PC-9 (cell line): ENCODE measurements at regions not wholly inside any gene's neighbourhood (a gene's known extent, or its start where the extent isn't known, plus 50 kb on each side); places are given as distances from the start of the nearest gene placed in this dataset.

Experiments used
- BruUV-seq: library from RNA; stranded (reverse); fragments of 400-500 nt; replicated peaks from 2 replicates; lab custom pipeline; 2021; lab: Mats Ljungman, UMichigan
- CTCF ChIA-PET: fragments of 300-600 bp; sonication (Branson Sonifier 250); formaldehyde crosslinking; loops from one replicate; lab custom pipeline; 2022; ENCODE audit warnings: antibody characterized with exemption; lab: Charles Lee
- POLR2A ChIA-PET: fragments of 300-600 bp; sonication (Branson Sonifier 250); formaldehyde crosslinking; loops from one replicate; lab custom pipeline; 2022; ENCODE audit warnings: antibody characterized with exemption; ENCODE audit not compliant: unreplicated experiment; lab: Charles Lee
- DNase-seq, 2 experiments: peaks; one replicate each; pipeline versions ENCODE4 v3.0.0 to v3.0.0-alpha.2; 2015 to 2022; ENCODE audit warnings: mixed read lengths in 1 of 2
- H2AFZ ChIP-seq: fragments of 200-600 bp; sonication (generic); 2 replicates; pipeline ENCODE4 v1.8.1; 2017; ENCODE audit warnings: antibody characterized with exemption
- H3F3A ChIP-seq: fragments of 200-600 bp; sonication (generic); 2 replicates; pipeline ENCODE4 v1.8.1; 2017; ENCODE audit warnings: antibody characterized with exemption, mild to moderate bottlenecking, low read depth; ENCODE audit not compliant: insufficient read depth
- H3K27ac ChIP-seq: fragments of 200-600 bp; sonication (generic); 2 replicates; pipeline ENCODE4 v1.6.1; 2016; ENCODE audit warnings: mixed run types
- H3K27me3 ChIP-seq: fragments of 200-600 bp; sonication (generic); 2 replicates; pipeline ENCODE4 v1.6.1; 2016; ENCODE audit warnings: low read depth, mixed run types; ENCODE audit not compliant: insufficient read depth
- H3K36me3 ChIP-seq: fragments of 200-600 bp; sonication (generic); 2 replicates; pipeline ENCODE4 v1.6.1; 2016; ENCODE audit warnings: low read depth, mixed run types
- H3K4me1 ChIP-seq: fragments of 200-600 bp; sonication (generic); replicated peaks from 2 replicates; pipeline ENCODE4 v1.6.1; 2016; ENCODE audit warnings: mixed run types; ENCODE audit not compliant: insufficient read depth
- H3K4me2 ChIP-seq: fragments of 200-600 bp; sonication (generic); 2 replicates; pipeline ENCODE4 v1.6.1; 2017; ENCODE audit warnings: mixed run types
- H3K4me3 ChIP-seq: fragments of 200-600 bp; sonication (generic); 2 replicates; pipeline ENCODE4 v1.6.1; 2016; ENCODE audit warnings: mixed run types
- H3K79me2 ChIP-seq: fragments of 200-600 bp; sonication (generic); 2 replicates; pipeline ENCODE4 v1.6.1; 2017; ENCODE audit warnings: low read depth, mixed run types
- H3K9me2 ChIP-seq: fragments of 200-600 bp; sonication (generic); 2 replicates; pipeline ENCODE4 v1.8.1; 2017; ENCODE audit warnings: mild to moderate bottlenecking; ENCODE audit not compliant: insufficient read depth
- H3K9me3 ChIP-seq: fragments of 200-600 bp; sonication (generic); 2 replicates; pipeline ENCODE4 v1.8.1; 2016; ENCODE audit warnings: low read depth; ENCODE audit not compliant: insufficient read depth
- H4K20me1 ChIP-seq: fragments of 200-600 bp; sonication (generic); 2 replicates; pipeline ENCODE4 v1.8.1; 2017; ENCODE audit not compliant: insufficient read depth
- CTCF ChIP-seq: fragments of 200-600 bp; sonication (generic); conservative IDR thresholded peaks from 2 replicates; pipeline ENCODE4 v1.6.1; 2017; ENCODE audit warnings: mixed run types, antibody characterized with exemption, mild to moderate bottlenecking, moderate library complexity
- EZH2 ChIP-seq: fragments of 200-600 bp; sonication (generic); IDR thresholded peaks from 2 replicates; pipeline ENCODE4 v1.8.0; 2017; ENCODE audit warnings: antibody characterized with exemption, low read depth
- intact Hi-C: fragments of 100-400 bp; cut with micrococcal nuclease; formaldehyde crosslinking; loops from one replicate; pipeline ENCODE4 v1.10.0; 2022; ENCODE audit not compliant: unreplicated experiment

DNA sequence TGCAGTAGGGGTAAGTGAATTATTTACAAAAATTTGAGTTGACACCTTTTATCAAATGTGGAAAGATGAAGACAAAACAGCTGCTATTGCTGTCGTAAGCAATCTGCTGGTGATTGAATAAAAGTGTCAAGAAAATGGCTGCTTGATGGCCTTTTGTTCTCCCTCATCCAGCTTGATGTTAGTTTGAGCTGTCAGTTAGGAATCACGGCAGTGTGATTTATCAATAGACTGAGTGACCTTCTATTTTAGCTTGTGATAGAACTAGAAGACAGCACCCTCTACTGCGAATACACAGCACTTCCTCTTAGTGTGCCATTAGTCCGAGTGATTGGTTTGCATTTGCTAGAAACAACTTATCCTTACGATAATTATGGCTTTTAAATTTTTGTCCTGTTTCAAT is 76.3 kb downstream of the MZT1 start:
- intact Hi-C loops = no loop called here
- H3K4me2 ChIP-seq = no peak overlapping the region
- no peaks in the 10 kb centered on the region for H4K20me1 ChIP-seq
- no peak overlapping the region for H2AFZ ChIP-seq
- POLR2A ChIA-PET = no interaction called here
- no peak for DNase-seq
- H3K9me2 ChIP-seq = no peaks in the 10 kb centered on the region
- TF ChIP-seq CTCF (no peak; the same call in 1 of the 2 replicates), EZH2 (no peak)
- no peaks in the 10 kb centered on the region for H3K4me1 ChIP-seq
- no peak overlapping the region for H3K4me3 ChIP-seq
- H3K9me3 ChIP-seq = no peaks in the 10 kb centered on the region
- BruUV-seq = no TSS peak
- H3F3A ChIP-seq = no peaks in the 10 kb centered on the region
- CTCF ChIA-PET = interaction anchor here (1.1 kb wide), 1 partner anchor 84 kb away, joined by 4 read pairs; no protein-coding TSS in a partner anchor
- H3K36me3 ChIP-seq = no peaks in the 10 kb centered on the region
- no peaks in the 10 kb centered on the region for H3K79me2 ChIP-seq
- H3K27ac ChIP-seq = no peak overlapping the region
- no peaks in the 10 kb centered on the region for H3K27me3 ChIP-seq

GRCh38 chr13:72650051-72650700 is 77.3 kb downstream of the MZT1 start:
- no TSS peak for BruUV-seq
- TF ChIP-seq CTCF = no peak
- no peak for TF ChIP-seq EZH2
- Histone ChIP-seq H3K4me3 (no peak overlapping the region), H3K4me1 (no peaks in the 10 kb centered on the region), H3K9me2 (no peaks in the 10 kb centered on the region), H4K20me1 (no peaks in the 10 kb centered on the region), H3K9me3 (no peaks in the 10 kb centered on the region), H3K36me3 (no peaks in the 10 kb centered on the region), H3F3A (no peaks in the 10 kb centered on the region), H3K27me3 (no peaks in the 10 kb centered on the region), H3K27ac (no peak overlapping the region), H2AFZ (no peak overlapping the region), H3K4me2 (no peak overlapping the region), H3K79me2 (no peaks in the 10 kb centered on the region)
- ChIA-PET POLR2A (no interaction called here), CTCF (no interaction called here)
- intact Hi-C loops = no loop called here
- DNase-seq = no peak

DNA sequence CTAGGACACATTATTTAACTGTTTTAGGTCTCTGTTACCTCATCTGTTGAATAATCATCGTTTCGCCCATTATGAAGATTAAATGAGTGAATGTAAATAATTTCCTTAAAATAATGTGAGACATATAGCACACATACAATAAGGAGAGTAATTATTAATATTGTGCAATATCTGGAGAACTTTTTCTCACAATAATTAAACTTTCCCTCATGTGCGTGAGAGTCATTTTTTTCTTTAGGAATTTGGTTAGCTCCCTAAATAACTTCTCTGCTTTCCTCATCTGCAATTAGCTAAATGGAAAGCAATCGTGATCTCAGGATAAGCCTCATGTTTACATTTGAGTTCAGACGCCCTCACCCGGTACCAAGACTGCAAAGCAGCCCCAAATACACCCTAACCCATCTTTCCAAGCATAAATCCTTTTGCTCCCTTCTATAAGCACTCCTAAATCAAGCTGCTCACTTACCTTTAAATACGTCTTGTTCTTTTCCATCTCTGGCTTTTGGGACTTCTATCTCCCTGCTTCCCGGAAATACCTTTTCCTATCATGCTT is 78.8 kb downstream of the MZT1 start:
- H3F3A ChIP-seq = no peaks in the 10 kb centered on the region
- BruUV-seq = no TSS peak
- H3K27me3 ChIP-seq = no peaks in the 10 kb centered on the region
- no peak overlapping the region for H2AFZ ChIP-seq
- TF ChIP-seq EZH2 (no peak), CTCF (no peak)
- intact Hi-C loops = no loop called here
- H3K79me2 ChIP-seq = no peaks in the 10 kb centered on the region
- no peak overlapping the region for H3K4me2 ChIP-seq
- ChIA-PET POLR2A (no interaction called here), CTCF (no interaction called here)
- no peak overlapping the region for H3K27ac ChIP-seq
- H3K9me2 ChIP-seq = no peaks in the 10 kb centered on the region
- no peaks in the 10 kb centered on the region for H3K36me3 ChIP-seq
- H4K20me1 ChIP-seq = no peaks in the 10 kb centered on the region
- DNase-seq = no peak
- no peaks in the 10 kb centered on the region for H3K9me3 ChIP-seq
- no peak overlapping the region for H3K4me3 ChIP-seq
- no peaks in the 10 kb centered on the region for H3K4me1 ChIP-seq
